Stimulated activated CD4-positive, alpha-beta T cell treated with anti-CD3 and anti-CD28 coated beads, Interleukin-1b, Interleukin-23, amount 100 ng/mL, for 24 hours (primary cell): ENCODE measurements at regions not wholly inside any gene's neighbourhood (a gene's known extent, or its start where the extent isn't known, plus 50 kb on each side); places are given as distances from the start of the nearest gene placed in this dataset.
"Not testable (repeated sequence)": the region's sequence is repeated elsewhere in the genome, so short reads cannot be mapped to it uniquely, and the experiment has no call there.

Experiments used
- DNase-seq, 4 experiments: peaks; one replicate each; pipeline ENCODE4 v3.0.0-alpha.2; 2020; ENCODE audit warnings: low read depth in 4 of 4, low spot score in 1 of 4

GRCh38 chr3:177909530-177909929, 626.7 kb upstream of the KCNMB2 start:
- DNase-seq = not testable (repeated sequence)

GRCh38 chr3:177914224-177914623, 622.0 kb upstream of the KCNMB2 start:
- DNase-seq = no peak

- DNase-seq = no peak
Observed at GRCh38 chr3:177916461-177916860, 619.8 kb upstream of the KCNMB2 start.

- DNase-seq = no peak
Observed at GRCh38 chr3:177917234-177917861, 618.9 kb upstream of the KCNMB2 start.

GRCh38 chr3:177921153-177921552, 615.1 kb upstream of the KCNMB2 start:
- DNase-seq = no peak

- no peak for DNase-seq
Observed at GRCh38 chr3:177924261-177924660, 612.0 kb upstream of the KCNMB2 start.

GRCh38 chr3:177928172-177928873, 607.9 kb upstream of the KCNMB2 start:
- no peak for DNase-seq

GRCh38 chr3:177929310-177929709, 606.9 kb upstream of the KCNMB2 start:
- no peak for DNase-seq

GRCh38 chr3:177930771-177931170, 605.5 kb upstream of the KCNMB2 start:
- DNase-seq = no peak

- DNase-seq = no peak
Observed at GRCh38 chr3:177931346-177931745, 604.9 kb upstream of the KCNMB2 start.

GRCh38 chr3:177932346-177932745, 603.9 kb upstream of the KCNMB2 start:
- DNase-seq = no peak

- DNase-seq = no peak
Observed at GRCh38 chr3:177932750-177933660, 603.2 kb upstream of the KCNMB2 start.

- DNase-seq = no peak
Observed at GRCh38 chr3:177934001-177934891, 602.0 kb upstream of the KCNMB2 start.

- DNase-seq = no peak
Observed at GRCh38 chr3:177935047-177935446, 601.2 kb upstream of the KCNMB2 start.

GRCh38 chr3:177936721-177937120, 599.5 kb upstream of the KCNMB2 start:
- no peak for DNase-seq

GRCh38 chr3:177942911-177943310, 593.3 kb upstream of the KCNMB2 start:
- no peak for DNase-seq

GRCh38 chr3:177944228-177944661, 592.0 kb upstream of the KCNMB2 start:
- no peak for DNase-seq

GRCh38 chr3:177946048-177946447, 590.2 kb upstream of the KCNMB2 start:
- DNase-seq = no peak

- no peak for DNase-seq
Observed at GRCh38 chr3:177946497-177946896, 589.7 kb upstream of the KCNMB2 start.

GRCh38 chr3:177946936-177947335, 589.3 kb upstream of the KCNMB2 start:
- no peak for DNase-seq

- DNase-seq = no peak
Observed at GRCh38 chr3:177947901-177948300, 588.3 kb upstream of the KCNMB2 start.
